NCI-H446 treated with DMSO at 0.1 percent for 48 hours (cell line): ENCODE measurements at regions not wholly inside any gene's neighbourhood (a gene's known extent, or its start where the extent isn't known, plus 50 kb on each side); places are given as distances from the start of the nearest gene placed in this dataset.
"Not testable (repeated sequence)": the region's sequence is repeated elsewhere in the genome, so short reads cannot be mapped to it uniquely, and the experiment has no call there.

Source experiments
- DNase-seq: peaks from one replicate; lab custom pipeline; 2025; lab: John Stamatoyannopoulos, UW

DNA sequence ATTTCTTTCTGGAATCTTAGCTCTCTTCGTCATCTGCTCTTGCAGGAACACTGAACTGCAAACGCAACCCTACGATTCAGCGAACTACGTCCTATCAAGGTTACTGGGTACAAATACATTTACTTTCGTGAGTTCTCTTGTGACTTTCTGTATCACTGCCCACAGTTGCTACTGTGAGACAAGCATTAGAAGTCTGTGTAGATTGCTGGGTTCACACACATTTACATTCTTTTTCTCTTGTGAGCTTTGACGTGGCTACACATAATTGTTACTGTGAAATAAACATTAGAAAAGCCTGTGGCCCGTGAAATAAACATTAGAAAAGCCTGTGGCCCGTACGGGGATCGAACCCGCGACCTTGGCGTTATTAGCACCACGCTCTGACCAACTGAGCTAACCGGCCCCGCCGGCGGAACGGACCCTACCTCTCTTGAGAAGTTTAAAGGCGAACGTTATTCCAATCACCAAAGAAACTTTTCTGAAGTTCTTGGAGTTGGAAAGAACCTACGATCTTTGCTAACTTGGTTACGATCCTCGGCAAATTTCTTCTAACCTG, 61.2 kb upstream of the ZNF322 start:
- DNase-seq: not testable (repeated sequence)

DNA sequence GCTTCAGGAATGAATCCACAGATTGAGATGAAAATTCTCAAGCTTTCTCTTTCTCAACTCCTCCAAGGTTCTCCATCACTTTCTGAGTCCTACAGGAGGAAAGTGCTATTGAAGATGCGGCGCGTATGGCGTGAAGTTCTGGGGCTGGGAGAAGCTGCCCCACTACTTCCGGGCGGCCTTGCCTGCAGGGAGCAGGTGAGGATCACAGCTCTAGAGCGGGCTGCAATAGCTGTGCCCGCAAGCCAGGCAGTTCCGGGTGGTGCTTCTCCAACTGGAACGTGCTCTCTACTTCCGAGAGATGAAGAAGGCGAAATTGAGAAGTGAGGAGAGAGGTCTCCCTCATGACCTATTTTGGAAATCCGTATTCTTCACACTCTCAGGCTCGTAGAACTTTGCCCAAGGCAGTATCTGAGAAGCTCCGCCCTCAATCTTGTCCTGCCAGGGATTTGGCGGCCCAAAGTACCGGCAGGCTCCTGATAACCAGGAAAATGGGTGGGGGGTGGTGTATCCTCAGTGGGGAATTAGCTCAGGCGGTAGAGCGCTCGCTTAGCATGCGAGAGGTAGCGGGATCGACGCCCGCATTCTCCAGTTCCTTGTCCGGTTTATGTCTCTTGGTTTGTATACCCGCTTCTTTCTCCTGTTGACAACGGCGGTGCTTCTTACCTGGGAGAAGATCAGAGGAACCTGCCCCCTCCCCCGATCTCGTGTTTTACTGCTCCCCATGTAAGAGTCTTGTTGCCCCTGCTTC, 70.6 kb upstream of the ZNF322 start:
- DNase-seq: not testable (repeated sequence)

DNA sequence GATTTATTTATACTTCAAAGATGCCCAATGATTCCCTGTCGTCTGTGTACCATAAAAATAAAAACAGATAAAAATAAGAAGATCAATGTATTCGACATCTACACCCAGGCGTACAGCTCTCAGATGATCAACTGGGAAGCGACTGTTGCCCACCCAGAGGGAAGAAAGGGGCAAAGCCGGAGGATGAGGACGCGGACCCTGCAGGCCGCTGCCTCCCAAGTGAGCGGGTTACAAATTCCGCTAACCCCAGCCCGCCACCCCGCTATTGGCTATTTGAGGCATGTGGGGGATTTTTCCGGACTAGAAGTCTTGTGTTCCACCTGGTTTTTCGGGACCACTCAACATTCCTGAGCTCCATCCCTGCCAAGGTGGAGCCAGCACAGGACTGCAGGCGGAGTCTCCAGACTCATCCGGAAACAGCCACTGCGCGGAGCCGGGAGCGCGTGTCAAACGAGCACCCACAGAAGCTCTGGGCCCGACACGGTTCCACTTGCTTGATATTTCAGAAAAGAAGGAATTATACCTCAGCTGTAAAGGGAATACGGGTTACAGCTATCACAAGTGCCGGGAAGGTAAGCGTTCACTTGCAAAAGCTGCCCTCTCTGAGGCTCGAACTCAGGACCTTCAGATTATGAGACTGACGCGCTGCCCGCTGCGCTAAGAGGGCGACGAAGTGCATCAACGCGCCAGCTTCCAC, 75.4 kb upstream of the ZNF322 start:
- not testable (repeated sequence) for DNase-seq

DNA sequence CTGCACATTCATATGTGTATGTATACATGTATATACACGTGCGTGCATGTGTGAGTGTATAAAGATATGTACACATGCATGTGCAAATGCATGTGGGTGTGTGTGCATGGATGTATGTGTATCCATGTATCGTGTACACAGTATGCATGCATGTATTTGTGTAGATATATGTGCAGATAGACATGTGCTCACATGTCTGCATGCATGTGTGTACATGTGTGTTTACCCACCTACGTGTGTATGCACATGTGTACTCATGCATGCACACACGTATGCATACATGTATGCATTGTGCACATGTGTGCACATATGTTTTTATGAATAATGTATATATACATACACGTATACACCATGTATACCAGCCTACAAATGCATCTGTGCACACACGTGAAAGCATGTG, 80.3 kb upstream of the ZNF322 start:
- DNase-seq: no peak

DNA sequence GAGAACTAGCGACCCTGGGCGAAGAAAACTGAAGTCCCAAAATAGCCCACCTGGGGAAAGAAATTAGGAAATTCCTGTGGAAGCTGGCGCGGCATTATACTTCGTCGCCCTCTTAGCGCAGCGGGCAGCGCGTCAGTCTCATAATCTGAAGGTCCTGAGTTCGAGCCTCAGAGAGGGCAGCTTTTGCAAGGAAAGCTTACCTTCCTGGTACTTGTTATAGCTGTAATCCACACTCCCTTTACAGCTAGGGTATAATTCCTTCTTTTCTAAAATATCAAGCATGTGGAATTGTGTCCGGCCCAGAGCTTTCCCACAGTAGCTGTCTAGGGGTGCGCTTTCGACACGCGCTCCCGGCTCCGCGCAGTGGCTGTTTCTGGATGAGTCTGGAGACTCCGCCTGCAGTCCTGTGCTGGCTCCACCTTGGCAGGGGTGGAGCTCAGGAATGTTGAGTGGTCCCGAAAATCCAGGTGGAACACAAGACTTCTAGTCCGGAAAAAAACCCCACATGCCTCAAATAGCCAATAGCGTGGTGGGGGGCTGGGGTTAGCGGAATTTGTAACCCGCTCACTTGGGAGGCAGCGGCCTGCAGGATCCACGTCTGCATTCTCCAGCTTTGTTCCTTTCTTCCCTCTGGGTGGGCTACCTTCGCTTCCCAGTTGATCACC, 83.7 kb upstream of the ZNF322 start:
- DNase-seq: no peak

DNA sequence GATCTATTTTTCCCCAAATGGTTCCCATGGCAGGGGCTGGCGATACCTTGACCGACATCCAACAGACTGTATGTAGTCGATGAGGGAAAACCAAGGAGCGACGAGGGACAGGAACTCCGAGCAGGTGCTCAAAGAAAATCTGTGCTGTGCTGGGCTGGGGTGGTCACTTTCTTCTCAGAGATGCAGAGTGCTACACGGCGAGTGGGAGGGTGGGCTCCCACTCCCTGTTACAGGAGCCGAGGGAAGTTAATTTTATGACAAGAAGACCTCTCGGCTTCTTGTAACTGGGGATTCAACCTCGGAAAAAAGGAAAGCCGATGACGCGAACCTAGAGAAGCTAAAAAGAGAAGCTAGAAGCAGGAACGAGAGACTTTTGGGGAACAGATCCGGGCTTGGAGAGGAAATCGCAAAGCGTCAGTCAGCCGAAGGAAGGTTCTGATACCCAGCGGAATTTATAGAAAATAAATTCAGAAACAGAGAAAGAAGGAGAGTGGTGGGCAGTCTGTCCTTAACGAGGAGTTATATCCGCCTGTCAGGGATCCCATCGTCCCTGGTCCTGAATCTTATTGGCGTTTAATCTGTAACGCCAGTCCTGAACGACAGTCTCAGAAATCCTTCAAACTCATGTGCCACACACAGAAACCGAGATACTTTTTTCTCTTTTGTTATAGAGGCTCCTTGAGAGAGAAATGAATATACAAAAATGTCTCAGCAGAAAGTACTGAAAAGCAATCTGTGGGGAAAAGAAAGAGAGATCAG, 84.6 kb upstream of the ZNF322 start:
- no peak for DNase-seq

DNA sequence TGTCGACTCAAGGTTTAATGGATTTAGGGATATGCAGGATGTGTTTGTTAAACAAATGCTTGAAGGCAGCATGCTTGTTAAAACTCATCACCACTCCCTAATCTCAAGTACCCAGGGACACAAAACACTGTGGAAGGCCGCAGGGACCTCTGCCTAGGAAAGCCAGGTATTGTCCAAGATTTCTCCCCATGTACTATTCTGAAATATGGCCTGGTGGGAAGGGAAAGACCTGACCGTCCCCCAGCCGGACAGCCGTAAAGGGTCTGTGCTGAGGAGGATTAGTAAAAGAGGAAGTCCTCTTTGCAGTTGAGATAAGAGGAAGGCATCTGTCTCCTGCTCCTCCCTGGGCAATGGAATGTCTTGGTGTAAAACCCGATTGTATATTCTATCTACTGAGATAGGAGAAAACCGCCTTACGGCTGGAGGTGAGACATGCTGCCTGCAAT, 85.3 kb upstream of the ZNF322 start:
- not testable (repeated sequence) for DNase-seq

DNA sequence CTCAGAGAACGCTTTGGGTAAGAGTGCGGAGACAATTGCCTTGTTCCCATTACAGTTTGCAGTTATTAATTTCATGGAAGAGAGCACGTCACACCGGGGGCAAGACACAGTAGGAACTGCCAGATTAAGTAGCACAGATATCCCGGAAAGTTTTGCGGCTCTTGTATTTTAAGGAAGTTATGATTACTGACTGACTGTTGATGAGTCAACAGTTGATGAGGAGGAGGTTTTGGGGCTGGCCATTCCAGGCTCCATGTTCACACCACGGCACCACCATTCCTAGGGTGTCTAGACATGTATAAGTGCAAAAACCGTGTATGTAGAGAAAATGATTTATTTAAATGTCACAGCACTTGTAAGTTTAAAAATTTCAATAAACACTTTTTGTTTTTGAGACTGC, 86.4 kb upstream of the ZNF322 start:
- not testable (repeated sequence) for DNase-seq

DNA sequence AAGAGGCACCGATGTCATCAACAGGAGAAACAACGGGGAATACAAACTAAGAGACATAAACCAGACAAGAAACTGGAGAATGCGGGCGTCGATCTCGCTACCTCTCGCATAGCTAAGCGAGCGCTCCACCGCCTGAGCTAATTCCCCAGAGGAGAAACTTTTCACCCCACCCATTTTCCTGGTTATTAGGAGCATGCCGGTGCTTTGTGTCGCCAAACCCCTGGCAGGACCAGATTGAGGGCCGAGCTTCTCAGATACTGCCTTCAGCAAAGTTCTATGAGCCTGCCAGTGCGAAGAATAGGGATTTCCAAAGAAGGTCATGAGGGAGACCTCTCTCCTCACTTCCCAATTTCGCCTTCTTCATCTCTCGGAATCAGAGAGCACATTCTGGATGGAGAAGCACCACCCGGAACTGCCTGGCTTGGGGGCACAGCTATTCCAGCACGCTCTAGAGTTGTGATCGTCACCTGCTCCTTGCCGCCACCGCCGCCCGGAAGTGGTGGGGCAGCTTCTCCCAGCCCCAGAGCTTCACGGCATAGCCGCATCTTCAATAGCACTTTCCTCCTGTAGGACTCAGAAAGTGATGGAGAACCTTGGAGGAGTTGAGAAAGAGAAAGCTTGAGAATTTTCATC, 89.7 kb upstream of the ZNF322 start:
- DNase-seq: not testable (repeated sequence)

DNA sequence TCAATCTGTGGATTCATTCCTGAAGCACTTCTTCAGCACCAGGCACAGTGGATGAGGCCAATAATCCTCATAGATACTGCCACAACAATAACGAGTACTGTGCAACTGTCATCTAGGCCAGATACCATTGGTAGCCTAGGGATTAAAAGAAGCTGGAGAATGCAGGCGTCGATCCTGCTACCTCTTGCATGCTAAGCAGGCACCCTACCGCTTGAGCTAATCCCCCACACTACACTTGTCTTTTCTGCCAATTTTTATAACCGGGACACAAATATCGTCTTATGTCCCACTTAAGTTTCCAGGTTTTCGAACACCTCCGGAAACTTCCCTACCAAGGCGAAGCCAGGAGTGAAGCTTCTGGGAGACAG, 90.2 kb upstream of the ZNF322 start:
- not testable (repeated sequence) for DNase-seq

DNA sequence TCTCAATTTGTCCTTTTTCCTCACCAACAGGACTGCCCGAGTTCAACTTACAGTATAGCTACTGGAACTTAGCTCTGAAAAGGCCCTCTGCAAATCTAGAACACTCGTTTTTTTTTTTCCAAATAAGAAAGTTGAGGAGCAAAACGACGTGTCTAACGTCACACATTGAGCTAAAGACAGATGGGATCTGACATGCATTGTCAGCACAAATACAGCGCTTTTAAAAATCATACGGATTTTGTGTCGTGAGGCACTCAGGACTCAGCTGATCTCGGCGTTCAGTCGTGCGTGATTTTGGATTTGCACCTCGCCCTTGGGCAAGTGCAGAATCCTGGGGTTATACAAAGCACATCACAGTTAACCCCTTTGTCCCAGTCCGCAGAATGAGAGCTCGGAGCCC, 94.7 kb upstream of the ZNF322 start:
- no peak for DNase-seq

DNA sequence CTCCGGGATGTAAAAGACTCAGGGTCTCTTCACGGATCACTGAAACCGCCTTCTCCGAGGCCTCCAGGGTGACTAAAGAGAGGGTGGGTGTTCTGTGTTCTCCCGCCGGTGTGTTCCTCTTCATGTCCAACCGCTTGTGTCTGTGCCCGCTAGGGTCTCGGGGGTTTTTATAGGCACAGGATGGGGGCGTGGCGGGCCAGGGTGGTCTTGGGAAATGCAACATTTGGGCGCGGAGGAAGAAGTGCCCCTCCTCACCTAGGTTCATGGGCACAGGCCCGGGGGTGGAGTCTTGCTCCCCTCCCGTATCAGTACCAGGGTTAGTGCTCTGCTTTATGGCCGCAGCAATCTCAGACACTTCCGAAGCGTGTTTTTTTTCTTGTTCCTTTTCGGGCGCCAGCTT, 95.3 kb upstream of the ZNF322 start:
- DNase-seq: not testable (repeated sequence)

DNA sequence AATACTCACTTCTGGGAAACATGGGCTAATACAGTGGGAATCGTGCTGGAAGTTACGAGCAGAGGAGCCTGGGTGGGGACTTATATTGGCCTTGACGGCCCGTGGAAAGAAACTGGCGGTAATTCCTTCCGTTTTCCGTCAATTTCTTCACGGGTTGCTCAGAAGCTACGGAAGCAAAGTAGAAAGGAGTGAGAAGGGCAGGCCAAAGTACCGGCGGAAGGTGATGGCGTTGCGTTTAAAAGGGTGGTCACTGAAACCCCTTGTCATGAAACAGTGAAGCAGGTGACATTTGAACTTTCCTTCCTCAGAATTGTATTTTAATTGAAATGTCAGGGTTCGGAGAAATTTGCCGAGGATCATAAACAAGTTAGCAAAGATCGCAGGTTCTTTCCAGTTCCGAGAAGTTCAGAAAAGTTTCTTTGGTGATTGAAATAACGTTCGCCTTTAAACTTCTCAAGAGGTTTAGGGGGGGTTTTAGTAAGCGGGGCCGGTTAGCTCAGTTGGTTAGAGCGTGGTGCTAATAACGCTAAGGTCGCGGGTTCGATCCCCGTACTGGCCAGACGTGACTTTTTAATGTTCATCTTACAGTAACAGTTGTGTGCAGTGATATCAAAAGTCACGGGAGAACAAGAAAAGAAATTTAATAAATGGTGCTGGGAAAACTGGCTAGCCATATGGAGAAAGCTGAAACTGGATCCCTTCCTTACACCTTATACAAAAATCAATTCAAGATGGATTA, 96.7 kb upstream of the ZNF322 start:
- not testable (repeated sequence) for DNase-seq

DNA sequence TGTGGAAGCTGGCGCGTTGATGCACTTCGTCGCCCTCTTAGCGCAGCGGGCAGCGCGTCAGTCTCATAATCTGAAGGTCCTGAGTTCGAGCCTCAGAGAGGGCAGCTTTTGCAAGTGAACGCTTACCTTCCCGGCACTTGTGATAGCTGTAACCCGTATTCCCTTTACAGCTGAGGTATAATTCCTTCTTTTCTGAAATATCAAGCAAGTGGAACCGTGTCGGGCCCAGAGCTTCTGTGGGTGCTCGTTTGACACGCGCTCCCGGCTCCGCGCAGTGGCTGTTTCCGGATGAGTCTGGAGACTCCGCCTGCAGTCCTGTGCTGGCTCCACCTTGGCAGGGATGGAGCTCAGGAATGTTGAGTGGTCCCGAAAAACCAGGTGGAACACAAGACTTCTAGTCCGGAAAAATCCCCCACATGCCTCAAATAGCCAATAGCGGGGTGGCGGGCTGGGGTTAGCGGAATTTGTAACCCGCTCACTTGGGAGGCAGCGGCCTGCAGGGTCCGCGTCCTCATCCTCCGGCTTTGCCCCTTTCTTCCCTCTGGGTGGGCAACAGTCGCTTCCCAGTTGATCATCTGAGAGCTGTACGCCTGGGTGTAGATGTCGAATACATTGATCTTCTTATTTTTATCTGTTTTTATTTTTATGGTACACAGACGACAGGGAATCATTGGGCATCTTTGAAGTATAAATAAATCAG, 106.8 kb upstream of the ZNF322 start:
- DNase-seq: not testable (repeated sequence)

DNA sequence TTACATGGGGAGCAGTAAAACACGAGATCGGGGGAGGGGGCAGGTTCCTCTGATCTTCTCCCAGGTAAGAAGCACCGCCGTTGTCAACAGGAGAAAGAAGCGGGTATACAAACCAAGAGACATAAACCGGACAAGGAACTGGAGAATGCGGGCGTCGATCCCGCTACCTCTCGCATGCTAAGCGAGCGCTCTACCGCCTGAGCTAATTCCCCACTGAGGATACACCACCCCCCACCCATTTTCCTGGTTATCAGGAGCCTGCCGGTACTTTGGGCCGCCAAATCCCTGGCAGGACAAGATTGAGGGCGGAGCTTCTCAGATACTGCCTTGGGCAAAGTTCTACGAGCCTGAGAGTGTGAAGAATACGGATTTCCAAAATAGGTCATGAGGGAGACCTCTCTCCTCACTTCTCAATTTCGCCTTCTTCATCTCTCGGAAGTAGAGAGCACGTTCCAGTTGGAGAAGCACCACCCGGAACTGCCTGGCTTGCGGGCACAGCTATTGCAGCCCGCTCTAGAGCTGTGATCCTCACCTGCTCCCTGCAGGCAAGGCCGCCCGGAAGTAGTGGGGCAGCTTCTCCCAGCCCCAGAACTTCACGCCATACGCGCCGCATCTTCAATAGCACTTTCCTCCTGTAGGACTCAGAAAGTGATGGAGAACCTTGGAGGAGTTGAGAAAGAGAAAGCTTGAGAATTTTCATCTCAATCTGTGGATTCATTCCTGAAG, 111.6 kb upstream of the ZNF322 start:
- not testable (repeated sequence) for DNase-seq

DNA sequence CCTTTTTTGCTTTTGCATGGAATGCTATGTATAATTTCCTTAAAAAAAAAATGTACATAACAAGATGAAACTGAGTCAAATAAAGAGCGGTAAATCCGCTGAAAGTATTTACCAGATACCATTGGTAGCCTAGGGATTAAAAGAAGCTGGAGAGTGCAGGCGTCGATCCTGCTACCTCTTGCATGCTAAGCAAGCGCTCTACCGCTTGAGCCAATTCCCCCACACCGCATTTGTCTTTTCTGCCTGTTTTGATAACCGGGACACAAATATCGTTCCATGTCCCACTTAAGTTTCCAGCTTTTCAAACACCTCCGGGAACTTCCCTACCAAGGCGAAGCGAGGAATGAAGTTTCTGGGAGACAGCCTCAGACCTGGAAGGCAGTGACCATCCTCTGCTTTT, 113.9 kb upstream of the ZNF322 start:
- DNase-seq: not testable (repeated sequence)

DNA sequence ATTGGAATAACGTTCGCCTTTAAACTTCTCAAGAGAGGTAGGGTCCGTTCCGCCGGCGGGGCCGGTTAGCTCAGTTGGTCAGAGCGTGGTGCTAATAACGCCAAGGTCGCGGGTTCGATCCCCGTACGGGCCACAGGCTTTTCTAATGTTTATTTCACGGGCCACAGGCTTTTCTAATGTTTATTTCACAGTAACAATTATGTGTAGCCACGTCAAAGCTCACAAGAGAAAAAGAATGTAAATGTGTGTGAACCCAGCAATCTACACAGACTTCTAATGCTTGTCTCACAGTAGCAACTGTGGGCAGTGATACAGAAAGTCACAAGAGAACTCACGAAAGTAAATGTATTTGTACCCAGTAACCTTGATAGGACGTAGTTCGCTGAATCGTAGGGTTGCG, 121.0 kb upstream of the ZNF322 start:
- DNase-seq: not testable (repeated sequence)

DNA sequence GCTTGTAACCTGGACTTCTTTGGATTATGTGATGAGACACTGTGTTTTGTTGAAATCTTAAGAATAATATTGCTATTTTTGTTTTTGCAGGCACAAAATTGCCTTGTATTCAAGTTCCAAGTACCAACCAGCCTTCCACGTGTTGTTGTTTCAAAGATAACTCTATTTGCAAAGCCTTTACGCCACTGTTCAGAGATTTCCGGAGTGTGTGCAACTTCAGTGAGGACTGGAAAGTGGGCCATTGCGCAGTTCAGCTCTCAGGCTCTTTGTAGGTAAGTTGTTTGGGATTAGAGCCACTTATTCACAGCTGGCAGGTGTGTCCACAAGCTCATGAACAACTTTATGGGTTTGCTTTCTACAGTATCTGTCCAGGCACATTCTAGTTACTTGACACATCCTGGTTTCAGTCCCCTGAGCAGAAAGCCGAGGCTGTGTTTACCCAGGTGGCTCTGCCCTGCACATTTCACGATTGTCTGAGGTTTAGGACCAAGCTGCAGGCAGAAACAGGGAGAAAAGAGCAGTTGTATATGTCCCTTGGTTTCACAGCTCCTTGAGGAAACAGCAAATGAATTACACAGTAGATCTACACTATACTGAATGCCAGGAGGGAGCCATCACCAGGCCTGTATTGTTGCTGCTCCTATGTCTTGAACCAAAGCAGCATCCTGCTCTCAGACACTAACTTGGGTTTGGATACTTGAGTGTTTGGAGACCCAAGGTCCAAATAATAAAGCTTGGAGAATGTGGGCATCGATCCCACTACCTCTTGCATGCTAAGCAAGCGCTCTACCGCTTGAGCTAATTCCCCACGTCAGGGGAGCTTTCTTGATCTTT, 136.1 kb upstream of the ZNF322 start:
- not testable (repeated sequence) for DNase-seq
